ENCODE measurements at regions not wholly inside any gene's neighbourhood (a gene's known extent, or its start where the extent isn't known, plus 50 kb on each side); places are given as distances from the start of the nearest gene placed in this dataset.

GRCh38 chr2:139386401-139386800 is 606.2 kb upstream of the NXPH2 start:
- H3K36me3 ChIP-seq (ENCODE audit: control insufficient read depth in 4 of 4, insufficient read depth in 3 of 4, low read depth in 1 of 4, low read length in 3 of 4): no peaks in the 10 kb centered on the region
- no peaks in the 10 kb centered on the region for H3K9me3 ChIP-seq (ENCODE audit: control insufficient read depth in 4 of 4, low read length in 3 of 4)
- no peaks in the 10 kb centered on the region for H3K27me3 ChIP-seq (ENCODE audit: control insufficient read depth in 4 of 4, insufficient read depth in 4 of 4, low read length in 3 of 4)
- H3K9ac ChIP-seq (ENCODE audit: low read depth in 1 of 2, low read length in 2 of 2): no peak overlapping the region
- H3K4me3 ChIP-seq (ENCODE audit: low read depth in 1 of 3, low read length in 3 of 3): no peak overlapping the region
- DNase-seq (ENCODE audit: low spot score): no peak
- 85% methylated on average over 1 of the region's 1 CpG for WGBS
- no peaks in the 10 kb centered on the region for H3K4me1 ChIP-seq (ENCODE audit: control insufficient read depth in 4 of 4, insufficient read depth in 4 of 4, low read length in 3 of 4)
- TF ChIP-seq FOXA2 (IDR thresholded peaks at IDR 0.05): no peak
- TF ChIP-seq FOXA1 (IDR thresholded peaks at IDR 0.05): no peak
- no peak for TF ChIP-seq HNF4G (IDR thresholded peaks at IDR 0.05)
- TF ChIP-seq, protein P1, sequence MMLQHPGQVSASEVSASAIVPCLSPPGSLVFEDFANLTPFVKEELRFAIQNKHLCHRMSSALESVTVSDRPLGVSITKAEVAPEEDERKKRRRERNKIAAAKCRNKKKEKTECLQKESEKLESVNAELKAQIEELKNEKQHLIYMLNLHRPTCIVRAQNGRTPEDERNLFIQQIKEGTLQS (IDR thresholded peaks at IDR 0.05): no peak
- TF ChIP-seq EGR1 (IDR thresholded peaks at IDR 0.05; ENCODE audit: low read depth in 2 of 2): no peak
- TF ChIP-seq TAF1 (conservative IDR thresholded peaks at IDR 0.05): no peak
- no peak for TF ChIP-seq NR2F2 (IDR thresholded peaks at IDR 0.05)
- TF ChIP-seq YY1 (IDR thresholded peaks at IDR 0.05): no peak
- no peak for TF ChIP-seq CTCF (IDR thresholded peaks at IDR 0.05; ENCODE audit: low read depth, low read length, missing input control)
- H3K27ac ChIP-seq (ENCODE audit: low read depth in 1 of 2, low read length in 2 of 2): no peak overlapping the region

- no peak for DNase-seq (ENCODE audit: low spot score)
- Histone ChIP-seq H3K27ac (ENCODE audit: low read depth in 1 of 2, low read length in 2 of 2) (no peak overlapping the region), H3K4me1 (ENCODE audit: control insufficient read depth in 4 of 4, insufficient read depth in 4 of 4, low read length in 3 of 4) (no peaks in the 10 kb centered on the region), H3K36me3 (ENCODE audit: control insufficient read depth in 4 of 4, insufficient read depth in 3 of 4, low read depth in 1 of 4, low read length in 3 of 4) (no peaks in the 10 kb centered on the region), H3K9ac (ENCODE audit: low read depth in 1 of 2, low read length in 2 of 2) (no peak overlapping the region), H3K27me3 (ENCODE audit: control insufficient read depth in 4 of 4, insufficient read depth in 4 of 4, low read length in 3 of 4) (no peaks in the 10 kb centered on the region), H3K9me3 (ENCODE audit: control insufficient read depth in 4 of 4, low read length in 3 of 4) (no peaks in the 10 kb centered on the region), H3K4me3 (ENCODE audit: low read depth in 1 of 3, low read length in 3 of 3) (no peak overlapping the region)
- TF ChIP-seq JUND (IDR thresholded peaks at IDR 0.05) (no peak), GABPA (IDR thresholded peaks at IDR 0.05 in 1 of 2, conservative IDR thresholded peaks at IDR 0.05 in 1 of 2) (no peak), HNF4A (conservative IDR thresholded peaks at IDR 0.05) (no peak), FOXA1 (IDR thresholded peaks at IDR 0.05) (no peak), SP1 (IDR thresholded peaks at IDR 0.05) (no peak), REST (IDR thresholded peaks at IDR 0.05) (no peak), EGR1 (IDR thresholded peaks at IDR 0.05; ENCODE audit: low read depth in 2 of 2) (no peak), FOXA2 (IDR thresholded peaks at IDR 0.05) (no peak), RXRA (IDR thresholded peaks at IDR 0.05) (no peak), ZBTB33 (IDR thresholded peaks at IDR 0.05) (no peak), RAD21 (IDR thresholded peaks at IDR 0.05) (no peak), HNF4G (IDR thresholded peaks at IDR 0.05) (no peak), CTCF (IDR thresholded peaks at IDR 0.05; ENCODE audit: low read depth, low read length, missing input control) (no peak), TAF1 (conservative IDR thresholded peaks at IDR 0.05) (no peak), YY1 (IDR thresholded peaks at IDR 0.05) (no peak), NR2F2 (IDR thresholded peaks at IDR 0.05) (no peak)
- TF ChIP-seq, protein P2, sequence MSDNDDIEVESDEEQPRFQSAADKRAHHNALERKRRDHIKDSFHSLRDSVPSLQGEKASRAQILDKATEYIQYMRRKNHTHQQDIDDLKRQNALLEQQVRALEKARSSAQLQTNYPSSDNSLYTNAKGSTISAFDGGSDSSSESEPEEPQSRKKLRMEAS (IDR thresholded peaks at IDR 0.05): no peak
- TF ChIP-seq, protein P1 (IDR thresholded peaks at IDR 0.05): no peak
These were observed 603.3 kb upstream of the NXPH2 start for GRCh38 chr2:139383532-139383931.

Data from liver (tissue), 8 donors.